HuH-7.5 (cell line): ENCODE measurements at regions not wholly inside any gene's neighbourhood (a gene's known extent, or its start where the extent isn't known, plus 50 kb on each side); places are given as distances from the start of the nearest gene placed in this dataset.
"Not testable (repeated sequence)": the region's sequence is repeated elsewhere in the genome, so short reads cannot be mapped to it uniquely, and the experiment has no call there.

Experiments used
- DNase-seq: peaks from one replicate; pipeline ENCODE4 v3.0.0; 2011; ENCODE audit warnings: low spot score

DNA sequence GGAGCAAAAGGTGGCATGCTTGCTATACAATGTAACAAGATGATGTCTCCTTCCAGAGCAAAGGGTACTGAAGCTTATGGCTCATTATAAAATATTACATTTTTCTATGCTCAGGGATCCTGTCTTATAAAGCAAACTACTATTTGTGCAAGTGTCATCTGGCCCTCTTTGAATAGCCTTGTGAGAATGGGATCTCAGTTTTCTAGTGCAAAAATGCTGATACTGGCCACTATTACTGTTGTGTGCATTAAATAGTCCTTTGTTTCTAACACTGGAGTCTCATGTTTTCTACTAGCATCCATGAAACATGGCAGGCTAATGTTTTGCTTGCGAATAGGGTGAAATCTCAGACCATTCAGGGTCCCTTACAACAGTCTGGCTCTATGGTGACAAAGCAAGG, 823.0 kb downstream of the REEP3 start:
- no peak for DNase-seq

DNA sequence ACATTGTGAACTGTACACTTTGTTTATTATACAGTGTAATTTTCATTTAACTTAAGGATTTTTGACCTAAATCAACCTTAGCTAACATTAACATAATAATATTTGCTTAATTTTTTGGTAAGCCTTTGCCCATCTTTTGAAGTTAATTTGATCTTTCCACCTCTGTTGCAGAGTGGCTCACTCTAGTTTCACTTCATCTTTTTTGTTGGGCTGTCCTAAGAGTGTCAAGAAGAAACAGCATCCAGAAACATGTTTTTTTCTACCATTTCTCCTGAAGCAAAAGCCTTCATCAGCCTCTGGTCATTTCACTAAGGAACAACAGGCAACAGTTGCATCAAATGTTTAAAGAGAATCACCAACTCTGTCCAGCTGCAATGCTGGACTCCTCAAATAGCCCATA, 824.7 kb downstream of the REEP3 start:
- no peak for DNase-seq

DNA sequence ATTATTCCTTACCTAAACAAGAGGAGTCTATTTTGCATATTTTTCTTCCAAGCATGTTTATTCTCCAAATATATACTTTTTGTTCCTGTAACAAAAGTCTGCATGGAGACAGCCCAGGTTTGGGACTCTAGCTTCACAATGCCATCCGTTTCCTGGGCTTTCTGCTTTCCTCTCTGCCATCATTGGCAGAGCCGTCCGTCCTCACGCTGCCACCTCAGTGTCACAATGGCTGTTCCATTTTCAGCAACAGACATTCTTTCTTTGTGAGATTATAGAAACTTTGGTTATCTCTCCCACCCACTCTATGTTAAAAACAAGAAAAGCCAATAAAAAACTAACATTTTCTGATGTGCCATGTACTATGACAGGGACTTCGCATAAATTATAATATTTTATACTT, 825.2 kb downstream of the REEP3 start:
- no peak for DNase-seq

DNA sequence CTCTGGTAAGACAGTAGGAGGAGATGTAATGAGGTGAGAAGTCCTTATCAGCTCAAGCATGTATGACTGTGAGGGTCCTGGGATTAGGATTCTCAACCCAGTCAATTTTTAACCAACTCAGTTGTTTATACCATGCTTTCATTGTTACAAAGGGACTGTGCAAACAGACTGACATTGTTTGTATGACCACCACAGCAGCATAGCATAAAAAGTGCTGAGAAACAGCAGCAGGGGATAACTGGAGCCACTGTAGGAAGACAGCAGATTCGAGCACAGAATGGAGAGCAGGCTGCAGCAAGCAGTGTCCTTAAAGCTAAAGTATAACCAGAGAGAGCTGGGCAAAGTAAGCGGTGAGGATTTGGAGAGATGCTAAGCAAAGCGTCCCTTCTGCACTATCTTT, 829.5 kb downstream of the REEP3 start:
- DNase-seq, result no peak

DNA sequence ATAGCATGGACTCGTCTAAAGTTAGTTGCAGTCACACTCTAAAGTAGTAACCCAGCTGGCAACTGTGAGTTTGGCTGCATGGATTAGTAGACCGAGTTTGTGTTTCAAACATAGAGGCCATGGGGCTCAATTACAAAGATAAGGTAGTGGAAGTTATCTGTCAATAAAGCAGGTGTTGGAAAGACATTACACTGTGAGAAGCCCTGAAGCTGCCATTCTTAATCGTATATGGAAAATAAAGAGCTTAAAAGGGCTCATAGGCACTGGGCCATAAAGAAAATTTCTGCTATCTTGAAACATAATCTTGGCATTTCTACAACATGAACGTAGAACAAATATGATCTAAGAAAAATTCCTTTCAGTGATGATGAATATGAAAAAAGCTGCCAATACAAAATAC, 837.7 kb downstream of the REEP3 start:
- DNase-seq, result no peak

DNA sequence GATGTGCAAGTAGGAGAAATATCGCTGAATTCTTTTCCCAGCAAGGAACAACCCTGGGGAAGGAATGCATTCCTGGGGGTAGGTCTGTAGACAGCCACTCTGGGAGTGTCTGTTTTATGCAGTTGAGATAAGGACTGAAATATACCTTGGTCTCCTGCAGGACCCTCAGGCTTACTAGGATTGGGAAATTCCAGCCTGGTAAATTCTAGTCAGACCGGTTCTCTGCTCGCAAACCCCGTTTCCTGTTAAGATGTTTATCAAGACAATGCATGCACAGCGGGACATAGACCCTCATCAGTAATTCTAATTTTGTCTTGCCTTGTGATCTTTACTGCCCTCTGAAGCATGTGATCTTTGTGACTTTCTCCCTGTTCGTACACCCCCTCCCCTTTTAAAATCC, 839.0 kb downstream of the REEP3 start:
- not testable (repeated sequence) for DNase-seq

DNA sequence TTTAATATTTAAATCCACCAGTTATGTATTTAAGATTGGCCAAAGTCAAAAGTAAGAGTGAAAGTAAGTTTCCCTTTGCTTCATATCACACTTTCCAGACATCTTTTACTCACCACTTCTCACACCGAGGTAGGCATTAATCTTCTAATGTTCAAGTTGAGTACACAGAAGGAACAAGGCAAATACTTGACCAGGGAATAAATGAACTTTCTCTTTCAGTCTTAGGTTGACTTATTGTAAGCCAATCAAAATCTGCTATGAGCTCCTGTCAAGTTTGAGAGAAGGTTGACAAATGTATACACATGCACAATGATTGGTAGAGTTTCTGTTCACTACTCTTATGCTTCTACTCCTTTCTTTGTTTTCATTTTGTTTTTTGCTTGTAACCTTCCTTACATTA, 842.5 kb downstream of the REEP3 start:
- DNase-seq, result no peak

DNA sequence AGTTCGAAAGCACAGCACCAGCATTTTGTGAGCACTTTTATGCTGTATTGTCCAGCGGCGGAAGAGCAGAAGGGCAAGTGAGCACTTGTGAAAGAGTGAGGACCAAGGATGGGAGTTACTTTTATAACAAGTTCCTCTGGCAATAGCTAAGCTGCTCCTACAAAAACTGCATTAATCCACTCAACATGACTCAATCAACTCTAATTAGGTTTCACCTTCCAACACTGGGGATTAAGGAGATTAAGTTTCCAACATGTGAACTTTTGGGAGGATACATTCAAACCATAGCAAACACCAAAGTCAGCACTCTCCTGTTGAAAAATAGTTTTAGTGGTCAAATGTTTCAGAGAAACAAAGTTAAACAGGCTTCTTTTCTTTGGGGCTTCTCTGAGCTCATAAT, 844.5 kb downstream of the REEP3 start:
- no peak for DNase-seq

DNA sequence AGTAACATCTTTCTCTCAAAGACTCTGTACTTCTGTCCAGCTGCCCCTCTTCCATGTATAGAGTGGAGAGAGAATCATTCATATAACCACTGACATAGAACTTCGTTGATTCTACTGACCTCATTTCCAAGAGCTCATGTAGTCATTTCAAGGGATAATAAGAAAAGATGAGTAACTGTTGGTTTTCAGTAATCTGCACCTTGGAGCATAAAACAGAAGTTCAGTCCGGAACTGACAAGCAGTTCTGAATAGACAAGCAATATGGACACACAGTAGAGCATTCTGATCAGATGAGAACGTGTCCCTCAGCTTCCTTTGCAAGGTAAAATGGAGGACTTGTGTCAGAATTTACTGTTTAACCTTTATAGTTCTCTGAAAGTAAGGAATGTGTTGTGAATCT, 847.1 kb downstream of the REEP3 start:
- no peak for DNase-seq

DNA sequence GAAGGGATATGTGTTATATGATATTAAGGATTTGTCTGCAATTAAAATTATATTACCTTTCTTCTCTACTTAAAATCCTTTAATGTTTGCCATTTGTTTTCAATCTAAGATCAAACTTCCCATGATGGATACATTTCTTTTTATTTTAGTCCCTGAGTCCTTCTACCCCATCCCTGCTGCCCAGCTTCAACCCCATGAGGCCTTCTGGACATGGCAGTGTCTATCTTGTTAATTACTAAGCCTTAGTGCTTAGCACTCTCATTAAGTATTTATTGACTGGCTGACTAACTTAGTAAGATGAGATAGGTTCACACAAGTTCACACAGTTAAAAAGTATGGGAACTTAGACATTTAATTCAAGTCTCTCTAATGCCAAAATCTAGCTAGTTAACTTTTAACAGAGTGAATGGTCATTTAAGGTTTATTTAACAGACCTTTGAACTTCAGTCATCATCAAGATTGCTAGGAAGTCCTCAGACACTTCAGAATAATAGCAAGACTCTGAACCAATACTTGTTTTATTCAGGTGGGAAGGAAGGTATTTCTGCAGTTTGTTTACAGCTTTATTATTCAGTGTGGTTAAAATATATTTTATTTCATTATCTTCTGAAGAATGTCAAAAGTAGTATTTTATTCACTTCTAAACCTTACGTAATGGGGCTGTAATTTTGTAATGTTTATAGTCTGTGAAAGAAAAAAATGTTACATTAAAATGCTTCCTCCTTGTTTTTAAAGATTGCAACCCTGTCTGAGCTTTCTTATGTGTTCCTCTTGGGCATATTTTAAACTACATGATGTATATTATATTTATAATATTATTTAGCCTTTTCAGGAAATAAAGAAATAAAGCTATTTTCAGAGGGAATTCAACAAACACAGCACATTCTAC, 848.9 kb downstream of the REEP3 start:
- no peak for DNase-seq

DNA sequence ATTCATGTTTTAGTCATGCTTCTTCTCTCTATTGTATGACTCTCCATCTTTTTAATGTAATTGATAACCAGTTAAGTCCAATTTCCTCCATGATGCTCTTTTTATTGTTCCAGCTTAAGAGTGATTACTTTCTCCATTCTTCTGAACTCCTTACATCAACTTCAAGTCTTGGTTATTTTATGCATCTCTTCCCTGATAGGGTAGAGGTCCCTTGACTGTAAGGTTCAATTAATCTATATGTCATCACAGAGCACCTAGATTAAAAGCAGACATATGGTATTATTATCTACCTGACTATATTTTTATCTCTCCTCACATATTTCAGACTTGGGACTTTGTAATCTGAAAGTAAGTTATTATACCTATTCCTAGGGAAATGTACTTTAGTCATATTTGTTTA, 853.1 kb downstream of the REEP3 start:
- no peak for DNase-seq

DNA sequence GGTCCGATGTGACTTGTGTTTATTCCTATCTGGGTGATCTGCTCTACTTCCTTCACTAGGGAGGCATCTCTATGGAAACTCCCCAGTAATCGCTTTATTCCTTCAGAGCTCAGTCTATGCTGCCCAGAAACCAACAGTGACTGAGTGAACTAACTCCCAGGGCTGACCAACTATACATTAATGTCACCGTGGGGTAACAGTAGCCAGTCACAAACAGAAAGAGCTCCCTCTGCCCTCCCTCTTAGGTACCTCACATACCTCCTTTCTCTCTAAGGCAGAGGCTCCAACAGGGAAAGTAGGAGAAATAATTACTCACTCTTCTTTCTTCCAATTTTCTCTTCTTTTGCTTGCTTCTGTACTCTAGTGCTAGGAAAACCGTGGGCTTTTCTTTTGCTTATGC, 855.0 kb downstream of the REEP3 start:
- DNase-seq, result no peak

DNA sequence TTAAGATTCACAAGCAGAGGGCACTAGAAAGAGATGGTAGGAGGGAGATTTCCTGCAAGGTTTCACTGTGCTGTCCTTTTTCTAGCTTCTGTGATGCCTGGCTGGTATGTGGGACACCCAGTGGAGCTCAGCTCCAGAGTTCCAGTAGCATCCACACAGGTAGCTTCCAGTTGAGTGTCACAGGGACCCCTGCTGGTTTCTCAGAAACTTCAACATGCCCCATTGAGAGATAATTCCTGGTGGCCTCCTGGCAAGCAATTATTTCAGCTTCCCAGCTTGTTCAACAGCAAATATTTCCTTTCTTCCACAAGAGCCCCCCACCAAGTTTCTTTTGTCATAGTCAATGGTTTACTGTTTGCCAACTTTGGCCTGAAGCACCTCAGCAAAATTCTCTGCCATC, 858.7 kb downstream of the REEP3 start:
- no peak for DNase-seq

DNA sequence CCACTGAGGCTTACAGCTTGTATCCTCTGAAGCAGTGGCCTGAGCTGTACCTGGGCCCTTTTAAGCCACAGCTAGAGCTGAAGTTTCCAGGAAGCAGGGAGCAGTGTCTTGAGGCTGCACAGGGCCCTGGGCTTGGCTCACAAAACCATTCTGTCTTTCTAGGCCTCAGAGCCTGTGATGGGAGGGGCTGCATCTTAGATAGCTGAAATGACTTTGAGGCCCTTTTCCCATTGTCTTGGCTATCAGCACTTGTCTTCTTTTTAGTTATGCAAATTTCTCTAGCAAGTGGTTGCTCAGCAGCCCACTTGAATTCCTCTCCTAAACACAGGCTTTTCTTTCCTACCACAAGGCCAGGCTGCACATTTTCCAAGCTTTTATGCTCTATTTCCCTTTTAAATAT, 864.2 kb downstream of the REEP3 start:
- DNase-seq, result no peak

DNA sequence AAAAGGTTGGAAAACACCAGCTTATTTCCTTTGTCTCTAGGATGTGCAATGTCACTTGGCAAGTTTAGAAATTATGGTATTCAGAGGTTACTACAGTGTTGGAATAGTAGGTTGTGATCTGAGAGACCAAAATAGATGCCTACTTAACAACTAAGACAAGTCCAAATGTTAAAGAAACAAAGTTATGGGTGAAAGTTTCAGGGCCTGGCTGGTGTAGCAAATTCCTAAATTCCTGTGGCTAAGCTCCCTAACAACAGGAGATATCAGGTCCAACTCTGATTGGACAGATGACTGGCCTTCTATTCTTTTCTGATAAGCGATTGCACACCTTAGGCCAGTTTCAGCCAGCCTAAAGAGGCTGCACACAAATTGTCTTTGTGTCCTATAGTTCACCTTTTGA, 873.5 kb downstream of the REEP3 start:
- DNase-seq, result no peak

DNA sequence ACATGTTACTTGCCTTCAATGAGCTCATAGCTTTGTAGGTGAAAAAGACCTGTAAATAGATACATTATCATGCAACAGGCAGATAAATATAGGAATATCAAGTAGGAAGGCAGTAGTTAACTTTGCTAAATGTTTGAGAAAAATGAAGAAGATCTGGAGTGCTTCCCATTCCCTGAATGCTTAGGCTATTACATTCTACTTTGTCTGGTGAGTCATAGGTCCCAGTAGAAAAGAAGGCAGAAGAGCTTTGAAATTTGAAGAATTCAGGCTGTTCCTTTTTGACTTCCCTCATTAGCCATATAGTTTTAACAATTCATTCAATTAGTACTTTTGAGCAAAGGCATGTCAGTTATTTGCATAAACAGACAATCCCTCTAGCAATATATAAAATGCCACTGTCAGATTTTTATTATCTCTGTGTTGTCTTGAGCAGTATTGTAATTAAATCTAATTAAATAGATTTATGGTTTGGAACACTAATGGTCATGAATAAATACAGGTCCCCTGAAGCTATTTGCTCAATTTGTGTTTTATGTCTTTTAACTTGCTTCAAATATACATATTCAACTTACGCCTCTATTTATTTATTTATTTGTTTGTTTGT, 875.0 kb downstream of the REEP3 start:
- DNase-seq, result no peak

DNA sequence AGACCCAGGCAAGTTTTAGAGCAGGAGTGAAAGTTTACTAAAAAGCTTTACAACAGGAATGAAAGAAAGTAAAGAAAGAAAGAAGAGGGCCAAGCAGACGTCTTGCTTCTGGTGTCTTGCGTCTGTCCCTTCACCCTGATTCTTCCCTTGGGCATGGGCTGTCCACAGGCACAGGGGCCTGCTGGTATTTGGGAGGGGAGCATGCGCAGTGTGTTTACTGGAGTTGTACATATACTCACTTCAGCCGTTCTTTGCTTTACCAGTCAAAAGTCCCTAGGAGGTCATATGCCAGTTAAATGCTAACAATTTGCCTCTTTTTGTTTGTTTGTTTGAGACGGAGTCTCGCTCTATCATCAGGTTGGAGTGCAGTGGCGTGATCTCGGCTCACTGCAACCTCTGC, 875.9 kb downstream of the REEP3 start:
- no peak for DNase-seq

DNA sequence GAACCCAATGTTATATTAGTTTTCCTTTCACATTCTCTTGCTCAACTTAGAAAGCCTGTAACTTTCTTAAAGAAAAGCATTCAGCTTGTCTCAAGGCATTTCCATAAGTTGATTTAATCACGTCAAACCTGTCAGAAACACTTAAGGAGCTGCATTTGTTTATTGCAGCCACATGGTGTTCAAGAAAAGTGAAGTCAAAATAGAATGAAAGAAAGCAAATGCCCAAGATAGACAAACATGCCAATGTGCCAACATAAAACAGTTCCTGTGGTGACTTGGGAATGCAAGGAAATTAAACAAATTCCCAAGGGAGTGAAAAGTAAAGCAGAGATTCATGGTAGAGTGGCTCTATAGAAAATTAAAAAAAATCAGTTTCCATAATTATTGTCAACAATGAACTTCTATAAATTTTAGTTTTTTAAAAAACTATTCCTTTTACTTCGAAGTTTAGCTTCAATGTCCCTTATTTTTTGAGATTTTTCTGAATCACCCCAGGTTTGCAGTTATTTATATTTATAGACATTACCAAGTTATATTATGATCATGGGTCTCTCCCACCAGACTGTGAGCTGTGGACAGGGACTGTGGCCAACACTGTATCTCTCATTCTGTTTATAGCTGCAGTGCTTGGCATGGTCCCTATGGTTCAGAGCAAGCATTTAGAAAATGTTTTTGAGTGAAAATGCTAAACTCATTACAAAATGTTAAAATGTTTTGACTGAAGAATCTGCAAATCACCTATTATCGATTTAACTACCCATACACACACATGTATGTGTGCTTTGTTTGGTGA, 887.4 kb downstream of the REEP3 start:
- DNase-seq, result no peak

DNA sequence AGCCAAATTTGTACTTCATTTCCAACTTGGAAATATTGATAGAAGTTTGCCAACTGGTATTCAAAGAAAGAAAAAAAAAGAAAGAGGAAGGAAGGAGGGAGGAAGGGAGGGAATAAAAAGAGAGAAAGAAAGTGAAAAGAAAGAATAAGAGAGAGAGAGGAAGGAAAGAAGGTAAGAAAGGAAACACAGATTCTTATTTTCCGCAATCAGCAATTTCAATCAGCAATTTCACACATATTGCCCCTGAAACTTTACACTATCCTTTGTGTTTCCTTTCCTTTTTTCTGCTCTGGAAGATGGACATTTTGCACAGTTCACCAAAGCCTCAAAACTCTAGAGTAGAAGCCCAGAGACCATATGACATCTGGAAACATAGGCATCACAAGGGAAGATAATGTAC, 888.1 kb downstream of the REEP3 start:
- DNase-seq, result no peak

DNA sequence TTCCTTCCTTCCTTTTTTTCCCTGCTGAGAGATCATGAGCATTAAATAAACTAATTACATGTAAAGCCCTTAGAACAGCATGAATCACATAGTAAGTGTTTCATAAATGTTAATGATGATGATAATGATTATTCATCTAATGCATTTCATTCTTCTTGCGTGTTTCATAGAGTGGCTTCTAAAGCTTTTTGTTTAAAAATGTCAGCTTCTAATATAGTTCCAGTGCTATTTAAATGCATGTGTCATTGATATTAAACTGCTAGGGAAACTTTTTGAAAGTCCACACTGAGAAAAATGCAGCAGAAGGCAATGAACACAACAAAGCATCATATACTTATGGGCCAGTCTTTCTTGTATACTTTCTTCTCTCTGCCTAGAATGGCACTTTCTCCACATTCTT, 894.8 kb downstream of the REEP3 start:
- no peak for DNase-seq

DNA sequence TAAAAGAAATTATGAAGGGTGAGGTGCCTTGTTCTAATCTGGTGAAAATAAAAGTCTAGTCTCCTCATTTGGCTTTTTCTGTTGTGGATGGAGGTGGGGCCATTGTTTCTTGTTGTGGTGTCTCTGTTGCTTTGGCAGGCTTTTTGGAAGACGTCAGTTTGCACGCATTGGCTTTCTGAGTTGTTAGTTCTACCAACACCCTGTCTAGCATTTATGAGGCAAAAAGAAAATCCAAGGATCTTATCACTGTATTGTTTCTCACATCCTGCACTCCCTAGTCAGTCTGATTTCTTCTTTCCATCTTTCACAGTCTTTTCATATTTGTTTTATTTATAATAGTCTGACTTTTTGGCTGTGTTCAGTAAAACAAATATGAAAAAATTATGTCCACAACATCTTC, 898.3 kb downstream of the REEP3 start:
- DNase-seq, result no peak

DNA sequence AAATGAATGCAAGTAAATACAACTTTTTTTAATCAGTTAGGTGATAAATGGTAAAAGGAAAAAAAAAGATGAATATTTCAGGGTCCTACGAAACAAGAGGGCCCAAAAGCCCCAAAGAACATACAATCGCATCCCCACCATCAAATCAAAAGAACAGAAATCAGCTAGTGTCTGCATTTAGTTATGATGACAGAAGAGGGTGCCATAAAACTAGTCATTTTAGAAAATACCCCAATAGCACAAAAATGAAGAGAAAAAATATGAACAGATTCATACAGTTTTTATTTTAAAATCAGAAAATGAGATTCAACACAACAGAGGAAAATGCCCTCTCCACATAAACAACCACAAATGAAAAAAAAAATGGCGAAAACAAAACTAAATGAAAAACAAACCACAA, 905.5 kb downstream of the REEP3 start:
- DNase-seq, result no peak

DNA sequence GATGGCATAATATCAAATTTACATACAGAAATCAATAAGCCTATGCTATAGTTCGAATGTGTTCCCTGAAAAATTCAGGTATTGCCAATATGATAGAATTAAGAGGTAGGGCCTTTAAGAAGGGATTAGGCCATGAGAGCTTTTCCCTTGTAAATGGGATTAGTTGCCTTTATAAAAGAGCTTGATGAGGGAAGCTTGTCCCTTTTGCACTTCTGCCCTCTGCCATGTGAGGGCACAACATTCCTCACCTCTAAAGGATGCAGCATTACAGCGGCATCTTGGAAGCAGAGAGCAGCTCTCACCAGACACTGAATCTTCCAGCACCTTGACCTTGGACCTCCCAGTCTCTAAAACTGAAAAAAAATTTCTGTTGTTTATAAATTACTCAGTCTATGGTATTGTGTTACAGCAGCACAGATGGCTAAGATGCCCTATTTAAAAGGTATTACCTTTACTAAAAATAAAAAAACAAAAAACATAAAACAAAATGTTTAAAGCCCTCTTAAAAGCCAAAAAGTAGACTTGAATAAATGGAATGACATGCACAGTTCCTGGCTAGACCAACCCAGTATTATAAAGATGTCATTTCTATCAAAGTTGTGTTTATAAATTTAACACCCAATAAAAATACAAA, 909.6 kb downstream of the REEP3 start:
- DNase-seq, result no peak
